ENCODE measurements at regions not wholly inside any gene's neighbourhood (a gene's known extent, or its start where the extent isn't known, plus 50 kb on each side); places are given as distances from the start of the nearest gene placed in this dataset.
A peak's percentile ranks its signal among the peaks of the same experiment; 100 is the strongest.

DNA sequence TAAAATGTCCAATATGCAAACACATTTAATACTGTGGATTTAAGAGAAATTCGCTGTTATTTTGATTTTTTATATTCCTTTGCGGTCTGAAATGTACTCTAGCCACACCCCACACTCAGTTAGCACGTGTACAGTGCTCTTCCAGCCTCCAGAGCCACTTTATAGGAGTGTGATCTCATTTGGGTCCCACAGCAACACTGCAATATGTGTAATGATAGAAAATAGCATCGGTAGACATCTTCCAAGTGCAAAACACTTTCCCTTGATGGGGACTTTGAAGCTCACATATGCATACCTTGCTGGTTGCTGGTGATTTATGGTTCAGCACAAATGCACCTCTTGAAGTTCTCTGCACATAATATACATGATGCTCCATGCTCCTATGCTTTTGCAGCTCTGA is 148.3 kb downstream of the GAS1 start:
- H3K27ac ChIP-seq (ENCODE audit: insufficient read depth, low read length) = no peak overlapping the region
- no peaks in the 10 kb centered on the region for H3K36me3 ChIP-seq (ENCODE audit: control insufficient read depth, insufficient read depth, low read length)
- WGBS, 2 experiments (ENCODE audit: extremely low coverage in 2 of 2, insufficient read length in 1 of 2) = no CpG with 5 or more reads among the region's 4 CpGs
- no peak overlapping the region for H3K56ac ChIP-seq (ENCODE audit: extremely low read depth, insufficient read depth, low read length)
- H3K4me2 ChIP-seq (ENCODE audit: low read depth, low read length) = no peak overlapping the region
- H2AFZ ChIP-seq (replicated peaks; ENCODE audit: low read length, poor library complexity) = peak overlapping the region; percentile 16
- H4K5ac ChIP-seq (ENCODE audit: low read depth, low read length) = no peak overlapping the region
- no peak overlapping the region for H4K8ac ChIP-seq (ENCODE audit: low read depth in 2 of 2, low read length in 2 of 2)
- H3K4me1 ChIP-seq (ENCODE audit: control insufficient read depth, insufficient read depth, low read length) = peaks cover 9% of the 10 kb centered on the region
- in situ Hi-C loops (cut with MboI; ENCODE audit: low sequenced_read_pairs) = no loop called here
- no peak overlapping the region for H2AK5ac ChIP-seq (ENCODE audit: low read depth, low read length)
- no peak overlapping the region for H3K18ac ChIP-seq (ENCODE audit: low read depth, low read length)
- no TSS peak for BruUV-seq (replicated peaks)
- DNase-seq (no peak), ATAC-seq (ENCODE audit: low read depth) (no peak)
- H3K9me1 ChIP-seq (ENCODE audit: insufficient read depth, low read length) = peaks cover 9% of the 10 kb centered on the region; the same call in 1 of the 2 replicates
- no peak overlapping the region for H2BK15ac ChIP-seq (ENCODE audit: low read depth, low read length)
- no peaks in the 10 kb centered on the region for H3K79me1 ChIP-seq (ENCODE audit: low read depth in 1 of 2, low read length in 2 of 2)
- CTCF ChIA-PET = interaction anchor here (0.6 kb wide), 1 partner anchor 385 kb away, joined by 5 read pairs; no protein-coding TSS in a partner anchor
- no peaks in the 10 kb centered on the region for H4K20me1 ChIP-seq (ENCODE audit: insufficient read depth, low read length)
- no peak overlapping the region for H2AK9ac ChIP-seq (replicated peaks; ENCODE audit: low read depth, low read length, poor library complexity)
- no peaks in the 10 kb centered on the region for H3K27me3 ChIP-seq (ENCODE audit: control insufficient read depth, insufficient read depth, low read length)
- dilution Hi-C loops (cut with HindIII; ENCODE audit: low sequenced_read_pairs, unreplicated experiment) = no loop called here
- no peak overlapping the region for H2BK120ac ChIP-seq (ENCODE audit: low read depth, low read length)
- POLR2A ChIA-PET (ENCODE audit: unreplicated experiment) = no interaction called here
- intact Hi-C loops (cut with micrococcal nuclease) = loop anchor here (5.0 to 10.0 kb wide), 2 partner anchors 77 to 526 kb away; no protein-coding TSS in a partner anchor
- H3K23ac ChIP-seq (ENCODE audit: low read depth, low read length) = no peak overlapping the region
- H3K9ac ChIP-seq (ENCODE audit: low read depth, low read length) = no peak overlapping the region
- TF ChIP-seq CHD1 (IDR thresholded peaks at IDR 0.05; ENCODE audit: low read depth, low read length) = no peak
- no peak for TF ChIP-seq MXI1 (IDR thresholded peaks at IDR 0.05; ENCODE audit: borderline replicate concordance, low read depth, low read length)
- TF ChIP-seq CEBPB (IDR thresholded peaks at IDR 0.05; ENCODE audit: low read depth, low read length) = no peak
- no peak for TF ChIP-seq FOS (IDR thresholded peaks at IDR 0.05; ENCODE audit: low read depth, low read length)
- TF ChIP-seq NFE2L2 (IDR thresholded peaks at IDR 0.05; ENCODE audit: low read depth, low read length) = no peak
- H3K9me3 ChIP-seq (ENCODE audit: control insufficient read depth, insufficient read depth, low read length) = no peaks in the 10 kb centered on the region
- H3K4ac ChIP-seq (ENCODE audit: low read depth, low read length) = no peak overlapping the region
- no peak overlapping the region for H3K14ac ChIP-seq (replicated peaks; ENCODE audit: low read depth, low read length)
- H4K91ac ChIP-seq (ENCODE audit: insufficient read depth, low read depth, low read length) = no peak overlapping the region
- H2BK5ac ChIP-seq (ENCODE audit: low read depth, low read length, poor library complexity, severe bottlenecking) = no peak overlapping the region
- no peak overlapping the region for H3K4me3 ChIP-seq (ENCODE audit: insufficient read depth, low read depth, low read length)
- no peak overlapping the region for H2BK20ac ChIP-seq (ENCODE audit: low read depth, low read length)
